Activated CD4-positive, CD25-positive, alpha-beta regulatory T cell treated with anti-CD3 and anti-CD28 coated beads, Interleukin-2, amount 50 U/mL, for 24 hours (primary cell): ENCODE measurements at regions not wholly inside any gene's neighbourhood (a gene's known extent, or its start where the extent isn't known, plus 50 kb on each side); places are given as distances from the start of the nearest gene placed in this dataset.
"Not testable (repeated sequence)": the region's sequence is repeated elsewhere in the genome, so short reads cannot be mapped to it uniquely, and the experiment has no call there.

Experiments
- ATAC-seq, 2 donors: fragments of 150-1000 bp; cut with Tn5 transposase; one replicate each; pipeline ENCODE4 v1.10.0; 2021; ENCODE audit warnings: mild to moderate bottlenecking in 1 of 2, moderate library complexity in 1 of 2

DNA sequence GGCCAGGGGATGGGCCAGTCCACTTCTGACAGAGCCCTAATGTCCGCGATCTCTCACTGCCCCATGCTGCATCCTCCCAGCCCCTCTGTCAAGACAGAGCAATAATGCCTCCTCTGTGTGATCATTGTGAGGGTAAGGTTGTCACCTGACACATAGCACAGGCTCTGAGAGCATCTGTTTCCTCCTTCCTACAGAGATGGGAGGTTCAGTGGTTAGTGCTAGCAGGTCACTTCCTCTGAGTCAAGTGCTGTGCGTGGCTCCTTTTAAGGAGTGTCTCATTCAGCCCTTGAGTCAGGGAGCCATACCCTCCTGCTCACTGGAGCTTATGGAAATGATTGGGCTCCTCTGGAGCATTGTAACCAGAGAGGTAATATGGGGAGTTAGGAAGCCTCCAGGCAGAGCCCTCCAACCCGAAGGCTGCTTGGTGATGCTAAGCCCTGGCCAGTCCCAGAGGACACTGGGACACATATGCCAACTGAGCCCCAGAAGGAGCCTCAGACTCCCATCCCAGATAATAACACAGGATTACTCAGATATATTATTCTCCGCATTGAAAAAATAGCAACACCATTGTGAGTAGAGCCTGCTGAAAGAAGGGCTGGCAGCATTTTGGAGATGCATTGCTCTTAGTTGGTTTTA lies 189.0 kb downstream of the GALNT1 start:
- peak; percentile 38 to 73 for ATAC-seq

- ATAC-seq = no peak
Observed at GRCh38 chr18:35771172-35771571, 189.6 kb downstream of the GALNT1 start.

GRCh38 chr18:35775887-35776286 lies 194.3 kb downstream of the GALNT1 start:
- ATAC-seq = no peak

DNA sequence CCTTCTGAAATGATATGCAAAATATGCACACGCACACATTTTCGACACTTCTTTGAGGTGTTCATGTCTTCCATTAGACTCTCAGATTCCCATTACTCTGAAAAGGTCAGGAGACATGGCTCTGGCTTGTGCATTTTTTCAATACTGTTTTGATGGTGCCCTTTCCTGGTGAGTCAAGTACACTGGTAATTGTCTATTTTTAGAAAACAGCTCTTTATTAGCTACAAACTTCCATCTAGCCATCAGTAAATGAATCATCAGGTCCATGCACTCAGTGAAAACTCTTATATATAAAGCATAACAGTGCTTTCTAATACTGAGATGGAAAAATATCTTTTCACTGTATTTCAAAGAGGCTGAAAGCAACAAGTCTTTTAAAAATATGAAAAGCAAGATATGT lies 194.9 kb downstream of the GALNT1 start:
- ATAC-seq = no peak

GRCh38 chr18:35777039-35777438 lies 195.4 kb upstream of the RMP24 start:
- ATAC-seq = no peak

DNA sequence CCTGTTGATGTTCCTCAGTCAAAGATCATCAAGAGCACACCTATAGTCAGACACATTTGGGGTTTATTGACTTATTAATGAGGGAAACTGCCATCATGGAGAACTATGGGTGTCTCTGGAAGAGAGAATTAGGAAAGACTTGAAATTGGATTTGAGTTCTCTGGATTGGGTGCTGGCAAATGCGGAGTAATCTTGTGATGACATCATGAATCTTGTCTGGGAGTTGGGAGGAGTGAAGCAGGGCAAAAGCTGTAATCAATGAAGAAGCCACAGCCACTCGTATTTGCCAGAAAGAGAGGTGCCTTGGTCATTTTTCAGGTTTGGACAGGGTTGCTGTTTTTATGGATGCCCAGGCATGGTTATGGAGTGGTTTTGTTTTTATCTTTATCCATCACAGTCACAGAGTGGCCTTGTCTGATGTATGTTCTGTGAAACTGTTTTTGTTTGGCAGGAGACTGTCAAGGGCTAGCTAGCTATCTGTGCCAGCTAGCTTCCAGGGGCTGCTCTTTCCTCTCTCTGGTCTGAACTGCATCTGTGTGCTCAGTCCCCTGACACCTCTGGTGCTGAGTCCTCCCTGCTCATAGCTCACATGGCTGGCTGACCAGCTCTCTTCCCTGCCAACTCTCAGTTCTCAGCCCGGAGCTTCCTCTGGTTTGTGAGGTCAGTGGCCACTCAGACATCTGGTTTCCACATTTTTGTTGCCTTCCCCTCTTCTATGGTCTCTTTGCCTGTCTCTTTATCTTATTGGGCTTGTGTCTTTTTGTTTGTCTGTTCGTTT lies 193.4 kb upstream of the RMP24 start:
- no peak for ATAC-seq

DNA sequence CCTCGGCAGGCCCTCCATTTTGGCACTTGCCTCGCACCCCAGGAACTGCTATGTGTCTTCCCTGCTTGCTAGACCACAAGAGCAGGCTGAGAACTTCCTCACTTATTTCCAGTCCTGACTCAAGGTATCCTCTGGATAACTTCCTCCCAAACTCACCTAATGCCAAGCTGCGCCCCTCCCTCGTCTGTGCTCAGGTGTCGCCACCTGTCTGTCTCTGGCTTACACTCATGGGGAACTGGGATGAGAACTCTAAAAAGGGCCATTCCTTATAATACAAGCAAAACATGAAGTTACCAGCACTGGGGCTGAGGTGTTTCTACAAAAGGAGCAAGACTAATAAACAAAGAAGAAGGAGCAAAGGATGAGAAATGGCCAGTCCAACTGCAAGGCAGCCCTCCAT lies 191.5 kb upstream of the RMP24 start:
- no peak for ATAC-seq

- ATAC-seq = no peak
Observed at GRCh38 chr18:35782926-35783325, 189.6 kb upstream of the RMP24 start.

GRCh38 chr18:35786365-35787042 lies 186.0 kb upstream of the RMP24 start:
- no peak for ATAC-seq

DNA sequence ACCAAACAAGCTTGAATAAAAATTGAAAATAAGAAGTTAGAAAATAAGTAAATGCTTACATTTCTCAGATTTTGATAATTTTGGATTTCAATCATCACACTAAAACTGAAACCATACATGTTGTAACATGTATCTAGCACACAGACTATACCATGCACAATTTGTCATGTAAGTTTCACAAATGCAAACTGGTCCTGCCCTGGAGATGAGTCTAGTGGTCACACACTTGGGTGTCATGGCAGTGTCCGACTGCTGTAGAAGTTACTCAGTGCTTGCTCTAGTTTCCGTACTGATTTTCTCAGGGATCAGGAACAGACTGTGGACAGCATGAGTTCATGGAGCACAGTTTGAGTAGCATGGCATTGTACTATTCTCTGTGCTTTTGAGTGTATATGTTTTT lies 182.9 kb upstream of the RMP24 start:
- ATAC-seq = no peak

DNA sequence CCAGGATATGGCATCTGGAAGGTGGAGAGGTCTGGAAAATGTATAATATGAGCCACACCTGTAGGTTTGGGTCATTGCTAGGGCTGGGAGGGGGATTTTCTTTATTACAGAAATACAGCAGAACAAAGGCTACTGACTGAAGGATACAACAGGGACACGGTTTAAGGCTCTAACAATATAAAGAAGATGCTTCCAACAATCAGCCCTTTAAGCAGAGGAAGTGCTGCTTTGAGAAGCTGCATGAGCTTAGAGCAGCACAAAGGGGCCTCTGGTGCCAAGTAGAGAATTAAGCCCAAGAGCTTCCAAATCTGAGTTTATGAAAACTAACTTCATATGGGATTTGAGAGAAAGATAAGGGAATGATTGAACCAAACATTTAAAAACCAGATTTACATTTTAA lies 174.5 kb upstream of the RMP24 start:
- ATAC-seq = no peak

GRCh38 chr18:35803551-35803950 lies 168.9 kb upstream of the RMP24 start:
- no peak for ATAC-seq

DNA sequence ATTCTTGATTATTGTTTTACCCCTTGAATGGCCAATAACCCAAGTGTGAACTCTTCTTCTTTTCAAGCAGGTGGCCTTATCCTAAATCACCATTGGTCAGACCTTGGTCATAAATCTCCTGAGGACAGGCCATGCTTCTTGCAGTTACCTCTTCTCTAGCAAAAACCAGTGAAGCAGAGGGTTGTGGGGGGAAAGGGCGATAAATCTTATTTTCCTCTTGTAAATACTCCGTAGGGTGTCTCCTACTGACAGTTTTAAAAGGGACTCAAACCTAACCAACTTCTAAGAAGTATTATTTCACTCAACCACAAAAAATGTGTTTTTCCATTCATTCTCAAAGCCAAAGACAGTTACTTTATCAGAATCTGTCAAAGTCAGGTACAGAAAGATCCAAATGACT lies 168.1 kb upstream of the RMP24 start:
- ATAC-seq = no peak

GRCh38 chr18:35807811-35808335 lies 164.6 kb upstream of the RMP24 start:
- ATAC-seq = no peak

- no peak for ATAC-seq
Observed at GRCh38 chr18:35808796-35809195, 163.7 kb upstream of the RMP24 start.

DNA sequence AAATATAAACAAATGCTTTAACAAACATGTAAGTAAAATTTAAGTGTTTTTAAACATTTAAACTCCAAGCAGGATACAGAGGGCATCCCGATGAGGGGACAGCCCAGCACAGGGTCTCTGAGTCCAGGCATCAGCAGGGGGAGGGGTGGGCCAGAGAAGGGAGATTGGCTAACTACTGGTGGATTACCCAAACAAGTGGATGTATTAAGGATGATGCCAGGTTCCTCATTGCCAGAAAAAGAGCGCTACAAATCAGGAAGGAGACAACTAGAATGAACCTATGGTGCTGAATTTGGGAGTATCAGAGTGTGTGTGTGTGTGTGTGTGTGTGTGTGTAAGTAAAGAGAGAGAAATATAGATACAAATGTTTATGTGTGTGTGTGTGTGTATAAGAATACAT lies 162.0 kb upstream of the RMP24 start:
- ATAC-seq = no peak

DNA sequence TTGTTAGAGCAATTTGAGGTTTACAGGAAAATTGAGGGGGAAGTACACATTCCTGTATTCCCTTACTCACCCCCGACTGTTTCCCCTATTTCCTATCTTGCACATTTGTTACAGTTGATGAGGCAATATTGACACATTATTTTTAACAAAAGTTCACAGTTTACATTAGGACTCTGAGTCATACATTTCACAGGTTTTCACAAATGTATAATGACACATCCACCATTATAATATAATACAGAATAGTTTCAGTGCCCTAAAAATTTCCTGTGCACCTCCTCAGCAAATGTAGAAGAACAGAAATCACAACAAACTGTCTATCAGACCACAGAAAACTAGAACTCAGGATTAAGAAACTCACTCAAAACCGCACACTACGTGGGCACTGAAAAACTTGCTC lies 160.6 kb upstream of the RMP24 start:
- no peak for ATAC-seq

- not testable (repeated sequence) for ATAC-seq
Observed at GRCh38 chr18:35815011-35815410, 157.5 kb upstream of the RMP24 start.

GRCh38 chr18:35816003-35816402 lies 156.5 kb upstream of the RMP24 start:
- ATAC-seq = no peak

DNA sequence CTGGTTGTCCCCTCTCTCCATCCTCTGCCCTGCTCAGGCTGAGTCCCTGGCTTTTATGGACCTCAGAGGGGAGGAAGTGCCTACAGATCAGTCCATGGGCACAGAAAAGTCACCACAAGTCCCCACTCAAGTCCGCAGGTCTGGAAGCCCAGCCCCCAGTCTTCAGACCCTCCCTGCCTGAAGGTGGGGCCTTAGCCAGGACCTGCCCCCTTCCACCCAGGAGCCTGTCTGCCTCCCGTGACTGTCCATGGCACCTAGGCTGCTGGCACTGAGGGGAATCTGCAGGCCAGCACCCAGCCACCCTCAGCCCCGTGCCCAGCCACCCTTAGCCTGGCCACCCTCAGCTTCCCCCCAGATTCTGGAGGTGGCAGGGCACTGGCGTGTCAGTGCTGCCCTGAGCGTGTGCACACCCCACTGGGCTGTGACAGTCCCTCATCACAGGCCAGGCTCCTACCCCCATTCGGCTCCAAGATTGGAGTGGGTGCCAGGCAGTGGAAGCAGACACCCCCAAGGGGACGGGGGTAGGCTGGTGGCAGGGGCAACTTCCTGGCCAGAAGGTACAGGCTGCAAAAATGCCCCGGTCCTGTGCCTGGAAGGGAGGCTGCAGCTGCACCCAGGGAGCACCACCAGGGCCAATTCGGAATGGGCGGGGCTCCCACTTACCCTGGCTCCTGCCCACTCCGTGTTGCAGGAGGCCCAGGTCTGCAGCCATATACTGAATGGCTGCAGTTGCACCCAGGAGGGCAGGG lies 154.7 kb upstream of the RMP24 start:
- ATAC-seq = no peak

GRCh38 chr18:35818353-35818667 lies 154.2 kb upstream of the RMP24 start:
- ATAC-seq = no peak

- ATAC-seq = no peak
Observed at GRCh38 chr18:35822413-35822812, 150.1 kb upstream of the RMP24 start.

DNA sequence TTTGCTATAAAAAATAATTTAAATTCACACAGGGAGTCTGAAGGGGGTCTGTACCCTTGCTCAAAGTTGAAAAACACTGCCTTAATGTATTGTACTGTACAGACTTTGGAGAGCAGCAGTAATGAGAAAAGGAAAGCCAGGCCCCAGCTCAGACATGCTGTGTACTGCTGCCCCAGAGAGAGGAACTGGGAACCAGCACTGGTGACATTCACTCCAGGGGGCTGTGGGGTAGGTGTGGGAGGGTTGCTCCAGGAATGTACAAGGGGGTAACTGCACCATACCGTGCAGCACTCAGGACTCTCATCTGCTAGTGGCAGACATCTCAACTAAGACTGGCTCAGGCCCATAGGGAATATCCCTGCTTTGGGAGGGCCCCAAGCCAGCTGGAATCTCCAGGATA lies 146.0 kb upstream of the RMP24 start:
- ATAC-seq = no peak
